NCI-H1105 (cell line): ENCODE measurements at regions not wholly inside any gene's neighbourhood (a gene's known extent, or its start where the extent isn't known, plus 50 kb on each side); places are given as distances from the start of the nearest gene placed in this dataset.
"Not testable (repeated sequence)": the region's sequence is repeated elsewhere in the genome, so short reads cannot be mapped to it uniquely, and the experiment has no call there.

Source experiments
- DNase-seq: peaks from one replicate; lab custom pipeline; 2025; lab: John Stamatoyannopoulos, UW

- DNase-seq: peak; percentile 60
Measured at GRCh38 chr1:218494449-218494852, 149.3 kb downstream of the TGFB2 start.

- DNase-seq: no peak
Measured at GRCh38 chr1:218495931-218496330, 150.8 kb downstream of the TGFB2 start.

- no peak for DNase-seq
Measured at GRCh38 chr1:218496561-218496960, 151.4 kb downstream of the TGFB2 start.

DNA sequence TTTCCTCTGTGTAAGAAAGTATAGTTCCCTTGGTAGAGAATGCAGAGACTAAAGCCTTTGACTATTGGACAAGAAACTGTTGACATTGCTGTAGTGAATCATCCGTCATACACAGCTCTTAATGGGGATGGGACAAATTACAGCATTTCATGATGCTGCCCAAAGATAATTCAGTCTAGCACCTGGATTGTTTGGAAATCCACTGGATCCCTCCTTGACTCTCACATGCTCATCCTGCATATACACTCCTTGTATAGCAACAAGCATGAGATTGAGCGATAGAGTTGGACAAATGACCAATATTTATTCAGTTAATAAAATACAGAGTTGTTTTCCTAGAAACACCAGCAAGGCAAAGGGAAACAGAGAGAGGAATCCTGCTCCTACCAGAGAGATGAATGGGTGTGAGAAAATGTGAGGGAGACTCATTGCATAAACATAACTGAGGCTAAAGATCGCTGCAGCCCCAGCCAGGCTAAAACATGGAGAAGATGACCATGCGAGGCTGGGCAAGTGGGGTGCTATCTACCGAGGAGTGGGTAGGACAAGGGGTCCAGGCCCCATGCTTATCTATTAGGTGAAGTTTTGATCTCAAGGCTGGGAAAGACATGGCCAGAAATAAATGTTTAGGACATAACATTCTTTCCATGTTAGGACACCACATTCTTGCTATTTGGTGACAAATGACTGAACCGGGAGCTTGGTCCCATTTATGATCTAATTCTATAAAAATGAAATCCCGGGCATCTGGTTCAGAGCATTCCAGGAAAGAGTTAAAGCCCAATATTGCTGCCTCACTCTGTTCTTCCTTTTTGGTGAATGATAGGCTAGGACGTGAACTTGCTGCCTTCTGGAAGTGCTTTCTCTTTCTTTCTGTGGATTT is 153.2 kb downstream of the TGFB2 start:
- DNase-seq: no peak

- DNase-seq: no peak
Measured at GRCh38 chr1:218499011-218499691, 154.0 kb downstream of the TGFB2 start.

- no peak for DNase-seq
Measured at GRCh38 chr1:218499911-218500310, 154.8 kb downstream of the TGFB2 start.

GRCh38 chr1:218501161-218501560 is 156.0 kb downstream of the TGFB2 start:
- no peak for DNase-seq

DNA sequence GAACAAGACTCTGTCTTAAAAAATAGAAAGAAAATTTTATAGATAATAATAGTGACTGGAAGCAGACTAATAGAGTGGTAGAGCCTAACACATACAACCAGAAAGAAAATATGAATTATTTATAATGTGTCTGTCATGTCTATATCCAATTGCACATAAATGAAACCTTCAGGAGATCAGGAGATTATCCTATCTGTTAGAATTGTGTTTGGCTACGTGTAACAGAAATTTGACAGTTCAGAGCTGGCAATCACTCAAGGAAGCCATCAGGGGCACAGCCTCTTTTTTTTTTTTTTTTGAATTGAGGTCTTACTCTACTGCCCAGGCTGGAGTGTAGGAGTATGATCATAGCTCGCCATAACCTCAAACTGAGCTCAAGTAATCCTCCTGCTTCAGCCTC is 157.2 kb downstream of the TGFB2 start:
- DNase-seq: no peak

- DNase-seq: no peak
Measured at GRCh38 chr1:218503102-218503501, 158.0 kb downstream of the TGFB2 start.

- DNase-seq: no peak
Measured at GRCh38 chr1:218507355-218508002, 162.3 kb downstream of the TGFB2 start.

- DNase-seq: no peak
Measured at GRCh38 chr1:218510153-218510772, 165.1 kb downstream of the TGFB2 start.

DNA sequence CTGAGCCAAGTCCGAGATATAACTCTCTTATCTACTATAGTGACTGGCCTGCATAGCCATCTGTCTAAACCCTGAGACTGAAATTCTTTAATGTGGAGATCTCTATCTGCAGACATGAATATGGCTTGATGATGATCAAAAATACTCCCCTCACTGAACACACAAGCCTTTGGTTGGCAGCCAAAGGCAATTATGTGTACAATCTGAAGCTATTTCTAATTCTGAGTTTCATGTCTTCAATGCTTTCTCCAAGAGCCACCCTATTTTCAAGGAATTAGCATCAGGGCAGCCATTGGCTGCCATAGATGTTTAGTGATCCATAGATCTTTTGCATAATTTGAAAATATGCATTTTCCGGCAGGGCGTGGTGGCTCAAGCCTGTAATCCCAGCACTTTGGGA is 168.2 kb downstream of the TGFB2 start:
- no peak for DNase-seq

DNA sequence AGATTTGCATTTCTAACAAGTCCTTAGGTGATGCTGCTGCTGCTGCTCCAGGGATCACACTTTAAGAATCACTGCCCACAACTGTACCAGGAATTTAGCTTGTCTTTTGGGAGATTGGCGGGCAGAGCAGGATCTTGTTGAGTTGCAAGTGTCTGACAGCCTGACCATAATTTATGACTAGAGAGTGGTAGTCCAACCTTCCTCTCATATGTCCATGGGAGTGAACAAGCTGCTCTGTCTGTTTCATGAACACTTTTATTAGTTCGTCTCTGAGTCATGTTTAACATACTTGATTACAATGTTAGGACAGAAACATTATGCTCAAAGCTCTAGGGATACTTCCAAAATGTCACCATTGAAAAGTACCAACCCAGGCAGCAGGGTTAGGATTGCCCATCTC is 169.6 kb downstream of the TGFB2 start:
- no peak for DNase-seq

- DNase-seq: no peak
Measured at GRCh38 chr1:218516526-218516925, 171.4 kb downstream of the TGFB2 start.

GRCh38 chr1:218517459-218517858 is 172.3 kb downstream of the TGFB2 start:
- no peak for DNase-seq

- no peak for DNase-seq
Measured at GRCh38 chr1:218518216-218518740, 173.1 kb downstream of the TGFB2 start.

- not testable (repeated sequence) for DNase-seq
Measured at GRCh38 chr1:218520646-218521045, 175.5 kb downstream of the TGFB2 start.

DNA sequence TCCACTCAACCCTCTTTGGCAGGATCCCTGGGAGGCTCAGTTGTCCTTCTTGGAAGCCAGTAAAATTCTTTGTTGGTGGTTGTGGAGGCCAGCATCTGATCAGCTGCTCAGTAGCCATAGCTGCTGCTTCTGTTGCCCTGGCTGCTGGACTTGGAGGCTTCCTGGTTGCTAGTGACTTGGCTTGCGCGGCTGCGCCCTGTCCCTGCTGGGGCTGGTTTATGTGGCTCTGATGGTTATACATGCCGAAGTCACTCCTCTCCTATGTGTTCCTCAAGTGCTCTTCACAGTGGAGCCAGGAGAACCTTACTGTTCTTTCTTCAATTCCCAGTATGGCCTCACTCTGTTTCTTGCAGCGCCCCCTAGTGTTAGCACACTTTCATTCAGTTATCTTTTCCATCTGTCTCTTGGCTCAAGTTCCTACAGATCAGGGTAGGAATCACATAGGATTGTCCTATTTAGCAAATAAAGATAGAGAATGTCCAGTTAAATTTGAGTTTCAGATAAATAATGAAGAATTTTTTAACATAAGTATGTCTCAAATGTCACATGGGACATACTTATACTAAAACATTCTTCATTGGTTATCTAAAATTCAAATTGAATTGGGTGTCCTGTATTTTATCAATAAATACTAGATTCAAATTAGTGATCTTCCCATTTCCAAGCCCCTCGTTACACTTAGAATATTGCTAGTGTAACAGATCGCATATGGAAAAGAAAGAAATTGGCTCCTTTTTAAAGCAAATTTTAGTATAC is 176.5 kb downstream of the TGFB2 start:
- peak; percentile 10 for DNase-seq

DNA sequence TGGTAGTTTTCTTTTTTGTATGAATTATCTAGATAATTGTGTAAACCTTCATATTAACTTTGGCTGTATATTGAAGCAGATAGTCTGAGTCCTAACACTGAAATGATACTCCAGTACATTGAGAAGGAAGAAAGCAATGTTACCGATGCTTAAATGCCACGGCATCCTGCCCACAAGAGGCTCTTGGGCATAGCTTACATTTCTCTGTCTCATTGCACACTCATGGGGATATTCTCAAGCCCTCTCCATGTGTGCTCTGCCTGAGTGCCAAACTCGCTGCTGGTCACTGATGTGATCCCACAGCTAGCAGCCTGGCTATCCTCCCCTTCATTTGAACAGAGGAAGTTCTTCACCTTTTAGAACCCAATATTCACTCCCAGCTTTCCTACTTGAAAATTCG is 179.4 kb downstream of the TGFB2 start:
- no peak for DNase-seq

DNA sequence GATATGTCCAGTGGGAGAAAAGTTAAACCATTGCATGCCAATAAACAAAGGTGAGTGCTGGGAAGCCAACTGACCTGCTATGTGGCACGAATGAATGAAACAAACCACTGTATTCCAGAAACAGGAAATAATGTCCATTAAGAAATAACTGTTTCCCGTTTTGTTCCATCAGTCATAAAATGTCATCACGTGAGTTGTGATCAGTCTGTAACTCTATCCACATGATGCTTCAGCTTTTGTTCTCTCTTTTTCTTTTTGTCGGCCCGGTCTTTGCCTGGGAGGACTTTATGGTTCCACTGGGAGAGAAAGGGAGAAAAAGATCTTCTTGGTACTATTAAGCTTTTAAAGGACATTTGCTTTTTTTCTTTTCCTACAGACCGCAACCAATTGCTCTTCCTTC is 179.9 kb downstream of the TGFB2 start:
- DNase-seq: no peak

GRCh38 chr1:218525451-218526197 is 180.5 kb downstream of the TGFB2 start:
- DNase-seq: no peak
